SJSA1 (cell line): ENCODE measurements at regions not wholly inside any gene's neighbourhood (a gene's known extent, or its start where the extent isn't known, plus 50 kb on each side); places are given as distances from the start of the nearest gene placed in this dataset.

Source experiments
- DNase-seq, 2 experiments: peaks; one replicate each; pipeline ENCODE4 v3.0.0-alpha.2; 2015 to 2020; ENCODE audit warnings: low spot score in 2 of 2, low read depth in 1 of 2
- H3K27ac ChIP-seq: fragments of 250-450 bp; sonication (Bioruptor Pico); 2 replicates; pipeline ENCODE4 v1.5.1; 2020; ENCODE audit warnings: mild to moderate bottlenecking, moderate library complexity
- H3K27me3 ChIP-seq: fragments of 250-450 bp; sonication (Bioruptor Pico); replicated peaks from 2 replicates; pipeline ENCODE4 v1.5.1; 2020; ENCODE audit warnings: mild to moderate bottlenecking, moderate library complexity
- H3K36me3 ChIP-seq: fragments of 250-450 bp; sonication (Bioruptor Pico); 2 replicates; pipeline ENCODE4 v1.5.1; 2020; ENCODE audit warnings: mild to moderate bottlenecking
- H3K4me1 ChIP-seq: fragments of 250-450 bp; sonication (Bioruptor Pico); replicated peaks from 2 replicates; pipeline ENCODE4 v1.6.1; 2021; ENCODE audit warnings: mild to moderate bottlenecking
- H3K4me3 ChIP-seq: fragments of 250-450 bp; sonication (Bioruptor Pico); 2 replicates; pipeline ENCODE4 v1.5.1; 2020; ENCODE audit warnings: mild to moderate bottlenecking
- H3K9me3 ChIP-seq: fragments of 250-450 bp; sonication (Bioruptor Pico); replicated peaks from 2 replicates; pipeline ENCODE4 v1.5.1; 2020; ENCODE audit warnings: mild to moderate bottlenecking

- no peak overlapping the region for H3K4me3 ChIP-seq
- H3K4me1 ChIP-seq = no peaks in the 10 kb centered on the region
- H3K27ac ChIP-seq = no peak overlapping the region
- no peaks in the 10 kb centered on the region for H3K9me3 ChIP-seq
- no peaks in the 10 kb centered on the region for H3K36me3 ChIP-seq
- DNase-seq = no peak
- H3K27me3 ChIP-seq = no peaks in the 10 kb centered on the region
Observed at GRCh38 chr16:26658915-26659314, 407.8 kb upstream of the C16orf82 start.

DNA sequence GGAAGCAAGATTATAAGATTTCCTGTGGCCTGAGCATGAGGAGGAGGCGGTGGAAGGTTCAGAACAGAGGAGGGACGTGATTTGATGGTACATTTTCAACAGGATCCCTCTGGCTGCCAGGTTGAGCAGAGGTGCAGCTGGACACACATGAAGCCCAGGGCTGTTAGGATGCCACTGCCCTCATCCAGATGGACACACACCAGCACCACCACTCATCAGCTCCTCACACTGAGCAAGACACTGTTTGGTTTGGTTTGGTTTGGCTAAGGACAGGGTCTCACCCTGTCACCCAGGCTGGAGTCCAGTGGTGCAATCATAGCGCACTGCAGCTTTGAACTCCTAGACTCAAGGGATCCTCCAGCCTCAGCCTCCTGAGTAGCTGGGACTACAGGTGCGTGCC, 402.6 kb upstream of the C16orf82 start:
- Histone ChIP-seq H3K27ac (no peak overlapping the region), H3K4me3 (no peak overlapping the region), H3K36me3 (no peaks in the 10 kb centered on the region), H3K27me3 (0 out of 2 replicates have a peak, but pooled peaks cover 4% of the 10 kb centered on the region), H3K4me1 (no peaks in the 10 kb centered on the region), H3K9me3 (no peaks in the 10 kb centered on the region)
- DNase-seq = no peak

DNA sequence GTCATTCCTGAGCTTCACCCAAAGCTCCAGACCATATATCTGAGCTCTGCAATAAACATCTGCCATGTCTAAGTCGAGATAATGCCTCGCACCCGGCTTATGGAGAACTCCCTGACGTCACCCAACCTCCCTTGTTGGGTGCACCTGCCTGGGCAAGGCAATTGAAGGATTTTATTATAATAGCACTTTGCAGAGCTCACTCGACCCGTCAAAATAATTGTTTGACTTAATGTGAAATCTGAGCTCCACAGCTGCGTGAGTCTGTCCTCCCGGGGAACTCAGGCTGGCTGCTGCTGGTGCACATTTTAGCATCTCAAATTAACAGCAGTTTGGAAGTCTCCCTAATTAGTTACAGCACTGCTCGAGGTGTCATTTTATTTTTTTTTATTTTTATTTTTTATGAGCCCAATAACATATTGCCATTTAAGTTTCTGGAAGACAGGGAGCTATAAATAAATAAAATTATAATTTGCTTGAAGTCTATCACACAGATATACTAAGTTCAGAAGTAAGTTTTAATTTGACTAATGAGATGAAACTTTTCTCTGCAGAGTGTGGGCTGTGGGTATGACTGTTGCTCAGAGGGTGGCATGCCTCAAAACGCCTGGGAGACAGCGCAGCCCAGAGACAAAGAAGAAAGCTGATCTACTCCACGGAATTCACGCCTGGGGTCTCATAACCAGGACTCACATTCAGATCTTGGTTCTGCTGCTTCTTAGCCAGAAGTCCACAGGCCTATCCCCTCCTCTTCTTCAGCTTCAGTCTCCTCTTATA, 401.4 kb upstream of the C16orf82 start:
- no peak overlapping the region for H3K4me3 ChIP-seq
- no peak overlapping the region for H3K27ac ChIP-seq
- H3K9me3 ChIP-seq = no peaks in the 10 kb centered on the region
- H3K4me1 ChIP-seq = no peaks in the 10 kb centered on the region
- 0 out of 2 replicates have a peak, but pooled peaks cover 4% of the 10 kb centered on the region for H3K27me3 ChIP-seq
- no peaks in the 10 kb centered on the region for H3K36me3 ChIP-seq
- DNase-seq = no peak

DNA sequence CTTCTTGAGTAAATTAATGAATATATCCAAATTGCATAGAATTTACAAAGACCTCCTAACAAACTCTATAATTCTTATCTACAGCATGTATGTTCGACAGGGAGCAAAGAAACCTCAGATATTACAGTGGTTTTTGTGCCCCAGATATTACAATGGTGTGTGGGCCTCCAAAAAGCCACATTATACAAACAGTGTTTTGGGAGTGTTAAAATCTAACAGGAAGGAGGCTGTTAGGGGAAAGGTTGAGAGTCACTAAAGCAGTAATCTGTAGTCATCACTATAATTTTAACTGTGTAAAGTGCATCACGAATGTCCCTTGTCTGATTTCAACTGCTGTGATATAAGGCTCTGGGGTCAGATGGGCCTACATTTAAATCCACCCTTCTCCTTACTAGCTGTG, 400.2 kb upstream of the C16orf82 start:
- DNase-seq = no peak
- no peaks in the 10 kb centered on the region for H3K9me3 ChIP-seq
- H3K27ac ChIP-seq = no peak overlapping the region
- H3K4me1 ChIP-seq = no peaks in the 10 kb centered on the region
- H3K36me3 ChIP-seq = no peaks in the 10 kb centered on the region
- H3K27me3 ChIP-seq = 0 out of 2 replicates have a peak, but pooled peaks cover 4% of the 10 kb centered on the region
- no peak overlapping the region for H3K4me3 ChIP-seq

DNA sequence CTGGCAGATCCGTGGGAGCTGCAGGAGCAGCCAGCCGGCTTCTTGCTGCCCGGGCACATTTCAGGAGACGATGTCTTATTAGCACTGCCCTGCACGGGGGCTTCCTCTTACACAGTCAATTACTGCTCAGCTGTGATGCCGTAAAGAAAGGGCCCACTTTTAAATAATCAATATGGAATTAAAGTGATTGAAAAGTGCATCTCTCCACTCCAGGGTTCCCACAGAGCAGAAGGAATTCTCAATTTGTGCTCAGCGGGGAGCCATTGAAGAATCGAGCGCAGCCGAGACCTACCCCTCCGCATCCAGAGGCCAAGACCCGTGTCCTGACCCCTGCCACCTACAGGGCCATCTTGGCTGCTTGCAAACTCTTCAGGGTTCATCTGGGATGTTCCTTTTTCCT, 399.4 kb upstream of the C16orf82 start:
- Histone ChIP-seq H3K27ac (no peak overlapping the region), H3K9me3 (no peaks in the 10 kb centered on the region), H3K36me3 (no peaks in the 10 kb centered on the region), H3K4me3 (no peak overlapping the region), H3K4me1 (no peaks in the 10 kb centered on the region), H3K27me3 (0 out of 2 replicates have a peak, but pooled peaks cover 4% of the 10 kb centered on the region)
- no peak for DNase-seq

DNA sequence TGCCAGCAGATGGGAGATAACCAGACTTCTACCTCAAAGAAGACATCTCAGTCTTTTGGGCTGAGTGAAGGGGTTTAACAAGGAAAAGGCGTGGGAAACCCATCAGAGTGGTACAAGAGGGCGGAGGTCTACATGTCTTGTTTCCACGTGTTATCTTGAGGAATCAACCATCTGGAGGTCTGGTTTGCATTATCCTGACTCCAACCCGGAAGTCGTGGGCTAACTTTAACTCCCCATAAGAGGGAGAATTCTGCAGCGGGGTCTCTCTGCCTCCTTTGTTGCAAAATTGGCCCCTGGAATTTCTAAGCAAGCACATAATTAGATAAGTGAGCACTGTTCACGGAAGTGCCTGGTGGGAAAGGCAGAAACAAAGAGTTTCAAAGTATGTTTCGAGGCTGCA, 398.7 kb upstream of the C16orf82 start:
- Histone ChIP-seq H3K9me3 (no peaks in the 10 kb centered on the region), H3K4me1 (no peaks in the 10 kb centered on the region), H3K36me3 (no peaks in the 10 kb centered on the region), H3K4me3 (no peak overlapping the region), H3K27me3 (0 out of 2 replicates have a peak, but pooled peaks cover 4% of the 10 kb centered on the region), H3K27ac (no peak overlapping the region)
- DNase-seq = no peak

GRCh38 chr16:26672206-26672605, 394.5 kb upstream of the C16orf82 start:
- no peaks in the 10 kb centered on the region for H3K36me3 ChIP-seq
- no peaks in the 10 kb centered on the region for H3K9me3 ChIP-seq
- DNase-seq = no peak
- no peak overlapping the region for H3K27ac ChIP-seq
- no peak overlapping the region for H3K4me3 ChIP-seq
- no peaks in the 10 kb centered on the region for H3K27me3 ChIP-seq
- no peaks in the 10 kb centered on the region for H3K4me1 ChIP-seq

DNA sequence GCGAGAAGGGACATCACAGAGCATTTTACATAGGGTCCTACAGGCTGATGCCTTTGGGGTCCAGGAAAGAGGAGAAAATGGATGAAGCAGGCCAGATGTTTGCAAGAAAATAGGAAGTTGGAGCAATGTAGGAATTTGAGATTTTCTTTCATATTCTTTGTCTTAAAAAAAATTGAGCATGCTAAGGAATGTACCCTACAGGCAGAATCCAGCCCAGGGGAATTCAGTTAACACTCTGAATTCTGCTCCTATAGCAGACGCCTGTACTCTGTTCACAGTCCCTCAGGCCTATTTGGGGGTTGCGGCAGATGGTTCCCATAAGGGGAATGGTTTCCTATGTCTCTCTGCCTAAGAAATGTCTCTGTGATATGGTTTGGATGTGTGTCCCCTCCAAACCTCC, 393.7 kb upstream of the C16orf82 start:
- Histone ChIP-seq H3K27ac (no peak overlapping the region), H3K27me3 (no peaks in the 10 kb centered on the region), H3K9me3 (no peaks in the 10 kb centered on the region), H3K36me3 (no peaks in the 10 kb centered on the region), H3K4me3 (no peak overlapping the region), H3K4me1 (no peaks in the 10 kb centered on the region)
- no peak for DNase-seq

- DNase-seq = no peak
- no peaks in the 10 kb centered on the region for H3K36me3 ChIP-seq
- H3K4me1 ChIP-seq = no peaks in the 10 kb centered on the region
- H3K4me3 ChIP-seq = no peak overlapping the region
- no peak overlapping the region for H3K27ac ChIP-seq
- no peaks in the 10 kb centered on the region for H3K9me3 ChIP-seq
- no peaks in the 10 kb centered on the region for H3K27me3 ChIP-seq
Observed at GRCh38 chr16:26680671-26681070, 386.1 kb upstream of the C16orf82 start.

DNA sequence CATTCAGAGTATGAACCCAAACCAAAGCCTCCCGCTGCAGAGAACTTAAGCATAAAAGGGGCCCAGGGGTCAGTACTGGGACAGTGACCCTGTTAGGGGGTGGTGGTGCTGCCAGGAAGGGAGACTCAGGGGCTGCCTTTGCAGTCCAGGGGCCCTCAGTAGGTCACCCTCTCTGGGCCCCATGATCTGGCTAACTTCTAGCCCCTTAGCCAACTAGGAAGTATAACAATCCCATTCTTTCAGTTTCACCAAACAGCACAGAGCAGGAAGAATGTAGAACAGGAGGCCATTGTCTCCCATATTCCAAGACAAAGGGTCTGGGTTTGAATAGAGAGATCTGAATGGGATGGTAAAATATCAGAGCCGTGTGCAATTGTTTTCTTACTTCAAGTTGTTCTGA, 378.6 kb upstream of the C16orf82 start:
- Histone ChIP-seq H3K9me3 (no peaks in the 10 kb centered on the region), H3K27me3 (no peaks in the 10 kb centered on the region), H3K4me1 (no peaks in the 10 kb centered on the region), H3K4me3 (no peak overlapping the region), H3K36me3 (no peaks in the 10 kb centered on the region), H3K27ac (no peak overlapping the region)
- no peak for DNase-seq

GRCh38 chr16:26688699-26689098, 378.0 kb upstream of the C16orf82 start:
- Histone ChIP-seq H3K36me3 (no peaks in the 10 kb centered on the region), H3K9me3 (no peaks in the 10 kb centered on the region), H3K4me3 (no peak overlapping the region), H3K27ac (no peak overlapping the region), H3K4me1 (no peaks in the 10 kb centered on the region), H3K27me3 (no peaks in the 10 kb centered on the region)
- no peak for DNase-seq

DNA sequence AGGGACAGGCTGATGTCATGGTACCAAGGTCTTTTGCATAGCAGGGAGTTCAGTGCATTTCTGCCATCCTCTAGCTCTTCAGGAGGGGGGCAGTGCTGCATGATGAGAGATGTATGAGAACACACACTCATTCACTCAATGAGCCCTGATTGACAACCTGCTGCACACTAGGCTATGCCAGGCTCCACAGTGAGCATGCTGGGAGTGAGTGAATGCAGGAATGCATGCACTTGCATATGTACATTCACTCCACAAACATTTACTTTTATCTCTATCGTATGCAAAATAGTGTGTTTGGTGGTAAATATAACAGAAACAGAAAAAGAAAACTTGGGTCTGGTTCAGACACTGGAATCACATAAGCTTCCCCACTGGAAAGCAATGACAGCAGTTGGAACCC, 374.1 kb upstream of the C16orf82 start:
- Histone ChIP-seq H3K4me1 (no peaks in the 10 kb centered on the region), H3K36me3 (no peaks in the 10 kb centered on the region), H3K4me3 (no peak overlapping the region), H3K9me3 (no peaks in the 10 kb centered on the region), H3K27me3 (no peaks in the 10 kb centered on the region), H3K27ac (no peak overlapping the region)
- DNase-seq = no peak

- H3K4me3 ChIP-seq = no peak overlapping the region
- no peaks in the 10 kb centered on the region for H3K9me3 ChIP-seq
- H3K27me3 ChIP-seq = no peaks in the 10 kb centered on the region
- no peak overlapping the region for H3K27ac ChIP-seq
- no peaks in the 10 kb centered on the region for H3K4me1 ChIP-seq
- H3K36me3 ChIP-seq = no peaks in the 10 kb centered on the region
- no peak for DNase-seq
Observed at GRCh38 chr16:26697807-26698206, 368.9 kb upstream of the C16orf82 start.

DNA sequence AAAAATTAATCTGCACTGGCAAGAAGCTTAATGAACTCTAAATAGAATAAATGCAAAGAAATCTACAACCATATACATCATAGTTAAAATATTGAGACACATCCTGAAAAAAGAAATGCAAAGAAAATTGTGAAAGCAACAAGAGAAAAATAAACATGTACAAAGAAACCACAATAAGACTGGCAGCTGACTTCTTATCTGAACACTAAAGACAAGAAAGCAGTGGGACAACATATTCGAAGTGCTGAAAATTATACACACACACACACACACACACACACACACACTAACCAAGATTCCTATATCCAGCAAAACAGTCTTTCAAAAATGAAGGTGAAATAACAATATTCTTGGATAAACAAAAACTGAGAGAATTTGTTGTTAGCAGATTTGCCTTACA, 366.5 kb upstream of the C16orf82 start:
- no peaks in the 10 kb centered on the region for H3K36me3 ChIP-seq
- no peaks in the 10 kb centered on the region for H3K9me3 ChIP-seq
- H3K27ac ChIP-seq = no peak overlapping the region
- DNase-seq = no peak
- no peaks in the 10 kb centered on the region for H3K4me1 ChIP-seq
- no peaks in the 10 kb centered on the region for H3K27me3 ChIP-seq
- no peak overlapping the region for H3K4me3 ChIP-seq
